ENCODE measurements at regions not wholly inside any gene's neighbourhood (a gene's known extent, or its start where the extent isn't known, plus 50 kb on each side); places are given as distances from the start of the nearest gene placed in this dataset.
A peak's percentile ranks its signal among the peaks of the same experiment; 100 is the strongest.
"Not testable (repeated sequence)": the region's sequence is repeated elsewhere in the genome, so short reads cannot be mapped to it uniquely, and the experiment has no call there.

DNA sequence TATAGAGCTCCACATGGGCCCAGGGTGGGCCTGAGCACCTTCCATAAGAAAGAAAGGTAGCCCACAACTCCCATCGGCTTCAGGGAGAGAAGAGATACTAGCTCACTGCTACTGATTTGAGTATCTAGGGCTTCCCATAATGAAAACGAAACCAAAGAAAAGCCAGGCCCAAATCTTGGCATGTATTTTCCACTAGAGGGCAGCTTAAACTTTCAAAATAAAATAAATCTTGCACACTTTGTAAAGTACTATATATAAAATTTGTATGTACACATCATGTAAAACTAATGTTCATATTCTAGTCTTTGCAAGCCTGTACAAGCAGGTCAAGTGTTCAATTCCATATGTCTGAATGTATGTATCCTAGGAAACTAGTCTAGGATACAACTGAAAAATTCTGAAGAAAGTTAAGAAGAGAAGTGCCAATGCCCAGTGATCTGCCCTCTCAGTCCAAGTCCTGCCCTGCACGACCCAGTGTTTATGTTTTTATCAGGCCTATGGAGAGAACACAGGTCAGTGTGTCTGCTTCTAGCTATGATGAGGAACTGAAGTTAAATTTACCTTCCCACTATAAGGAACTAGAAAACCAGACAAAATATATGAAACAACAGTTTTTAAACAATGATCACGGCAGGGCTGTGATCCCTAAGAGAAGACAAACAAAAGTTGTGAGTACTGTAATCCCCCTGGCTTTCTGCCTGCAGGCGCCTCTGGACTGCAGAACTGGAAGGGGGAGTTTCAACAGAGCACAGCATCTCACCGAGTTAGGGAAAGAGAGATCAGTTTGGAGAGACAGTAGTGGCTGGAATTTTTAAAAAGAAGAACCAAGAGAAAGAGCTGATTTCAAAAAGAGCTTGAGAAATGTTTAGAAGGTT is 475.7 kb downstream of the UQCRFS1 start:
- peak; percentile 20 for DNase-seq (ENCODE audit: low read depth)

DNA sequence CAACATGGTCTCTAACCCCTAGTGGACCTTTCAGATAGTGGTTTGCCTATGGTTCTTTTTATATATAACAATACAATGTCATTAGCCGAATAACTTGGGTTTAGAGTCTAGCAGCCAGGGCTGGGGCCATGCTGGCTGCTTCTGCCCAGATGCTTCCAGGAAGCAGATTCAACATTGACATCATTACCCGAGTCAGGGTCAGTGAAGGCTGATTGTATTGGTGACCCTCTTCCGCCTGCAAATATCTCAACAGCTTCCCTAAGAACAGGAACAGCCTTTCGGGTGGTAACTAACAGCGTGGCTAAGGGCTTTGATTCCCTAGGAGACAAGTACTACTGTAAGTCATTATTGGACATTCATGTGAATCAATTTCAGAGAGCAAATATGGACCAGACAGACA is 476.4 kb downstream of the UQCRFS1 start:
- DNase-seq (ENCODE audit: low read depth): no peak

DNA sequence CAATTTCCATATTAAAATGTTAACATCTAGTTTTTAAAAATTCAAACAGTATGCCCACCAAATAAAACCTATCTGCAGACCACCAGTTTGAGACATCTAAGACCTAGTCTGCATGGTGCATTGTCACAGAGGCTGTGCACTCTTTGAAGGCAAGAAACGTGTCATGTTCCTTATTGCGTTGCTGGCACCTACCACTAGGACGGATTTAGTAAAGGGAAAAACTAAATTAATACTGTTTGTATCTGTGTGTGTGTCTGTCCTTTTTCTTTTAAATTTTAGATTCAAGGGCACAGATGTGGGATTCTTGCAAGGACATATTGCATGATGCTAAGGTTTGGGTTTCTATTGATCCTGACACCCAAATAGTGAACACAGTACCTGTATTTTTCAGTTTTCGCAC is 481.4 kb downstream of the UQCRFS1 start:
- no peak for DNase-seq (ENCODE audit: low read depth)

DNA sequence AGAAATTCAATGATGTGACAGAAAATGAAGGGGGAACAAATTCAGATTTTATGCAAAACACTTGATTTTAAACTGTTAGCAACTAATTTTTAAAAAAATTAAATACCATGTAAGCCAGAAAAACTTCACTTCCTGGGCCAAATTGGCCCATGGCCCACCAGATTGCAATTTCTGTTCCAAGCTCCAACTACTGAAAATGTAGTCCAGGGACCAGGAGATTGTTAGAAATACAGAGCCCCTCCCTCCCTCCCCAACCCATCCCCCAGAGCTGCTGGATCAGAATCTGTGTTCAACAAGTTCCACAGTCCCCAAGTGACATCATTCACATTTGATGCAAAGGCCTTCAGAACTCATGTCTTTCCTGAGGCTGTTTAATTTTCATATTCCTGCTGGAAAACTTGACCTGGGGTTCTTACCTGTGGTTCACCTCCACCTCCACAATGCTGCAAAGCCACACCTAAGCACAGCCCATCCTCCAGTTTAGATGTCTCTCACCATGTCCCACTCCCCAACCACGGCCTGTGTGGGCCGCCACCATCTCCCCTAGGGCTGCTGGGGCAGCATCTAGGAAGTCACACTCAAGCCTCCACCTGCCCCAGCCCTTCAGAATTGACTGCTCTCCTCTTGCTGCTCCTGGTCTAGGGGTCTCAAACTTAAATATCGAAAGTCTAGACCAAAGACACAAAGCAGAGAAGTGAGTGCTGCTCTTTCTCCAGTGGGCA is 482.0 kb downstream of the UQCRFS1 start:
- no peak for DNase-seq (ENCODE audit: low read depth)

DNA sequence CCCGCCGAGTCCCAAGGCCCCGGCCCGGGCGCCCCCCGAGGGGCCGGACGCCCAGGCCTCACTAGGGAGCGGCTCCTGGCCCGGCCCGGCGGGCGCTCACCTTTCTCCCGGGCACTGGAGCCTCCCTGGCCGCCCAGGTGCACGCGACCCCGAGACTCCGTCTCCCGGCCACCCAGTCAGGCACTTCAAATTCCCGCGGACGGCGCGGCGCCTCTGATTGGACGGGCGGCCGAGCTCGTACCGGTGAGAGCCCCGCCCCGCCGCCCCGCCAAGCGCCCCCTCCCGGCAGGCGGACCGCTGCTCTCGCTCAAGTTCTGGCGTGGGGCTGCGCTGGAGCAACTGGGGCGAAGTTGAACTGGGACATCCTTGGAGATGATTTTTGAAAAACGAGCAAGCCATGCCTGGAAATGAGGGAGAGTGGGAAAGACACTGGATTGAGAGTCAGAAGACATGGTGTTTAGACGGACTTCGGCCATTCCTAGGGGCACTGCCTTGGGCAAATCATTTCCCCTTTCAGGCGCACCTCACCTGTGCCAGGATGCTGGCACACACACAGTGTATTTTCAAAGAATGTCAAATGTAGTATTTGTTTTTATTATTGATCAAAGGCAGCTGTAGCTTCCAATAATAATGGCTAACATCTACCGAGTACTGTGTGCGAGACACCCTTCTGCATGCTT is 485.3 kb downstream of the UQCRFS1 start:
- DNase-seq (ENCODE audit: low read depth): no peak

DNA sequence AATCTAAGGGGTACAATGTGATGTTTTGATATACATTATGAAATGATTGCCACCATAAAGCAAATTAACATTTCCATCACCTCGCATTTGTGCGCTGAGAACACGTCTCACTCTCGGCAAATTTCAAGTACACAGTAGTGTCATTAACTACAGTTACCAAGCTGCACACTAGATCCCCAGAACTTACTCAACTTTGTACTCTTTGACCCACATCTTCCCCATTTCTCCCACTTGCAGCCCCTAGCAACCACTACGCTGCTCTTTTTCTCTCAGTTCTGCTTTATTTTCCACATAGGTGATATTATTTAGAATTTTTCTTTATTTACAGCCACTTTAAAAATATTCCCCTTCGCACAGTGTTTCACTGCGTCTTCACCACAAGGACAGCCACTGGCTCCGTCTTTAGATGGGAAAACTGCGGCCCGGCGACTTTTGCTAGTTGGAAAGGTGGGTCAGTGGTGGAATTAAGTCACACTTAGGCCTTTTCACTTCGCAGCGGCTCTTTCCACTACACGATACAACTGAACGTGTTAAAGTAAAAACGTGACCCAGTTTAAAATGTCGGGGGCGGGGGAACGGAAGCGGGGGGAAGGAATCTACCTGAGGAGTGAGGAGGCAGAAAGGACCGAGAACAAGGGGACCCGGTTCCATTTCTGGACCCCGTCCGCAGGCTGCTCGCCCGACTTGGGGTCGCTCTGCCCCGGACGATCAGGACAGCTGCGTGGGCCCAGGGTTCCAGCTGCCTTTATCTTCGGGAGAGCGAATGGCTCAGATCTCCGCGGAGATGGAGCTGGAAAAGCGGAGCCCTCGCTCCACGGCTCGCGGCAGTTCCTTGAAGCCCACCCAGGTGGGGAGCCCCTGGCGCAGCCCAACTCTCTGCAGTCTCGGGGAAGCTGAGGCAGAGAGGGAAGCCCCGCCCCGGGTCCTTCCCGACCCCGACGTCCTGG is 486.1 kb downstream of the UQCRFS1 start:
- DNase-seq (ENCODE audit: low read depth): no peak

DNA sequence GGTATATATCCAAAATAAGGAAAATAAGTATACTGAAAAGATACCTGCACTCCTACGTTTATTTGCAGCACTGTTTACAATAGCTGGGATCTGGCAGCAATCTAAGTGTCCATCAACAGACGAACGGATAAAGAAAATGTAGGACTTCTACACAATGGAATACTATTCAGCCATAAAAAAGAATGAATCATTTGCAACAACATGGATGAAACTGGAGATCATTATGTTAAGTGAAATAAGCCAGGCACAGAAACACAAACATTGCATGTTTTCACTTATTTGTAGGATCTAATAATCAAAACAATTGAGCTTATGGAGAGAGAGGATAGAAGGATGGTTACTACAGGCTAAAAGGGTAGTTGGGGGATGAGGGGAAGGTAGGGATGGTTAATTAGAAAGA is 494.0 kb downstream of the UQCRFS1 start:
- no peak for DNase-seq (ENCODE audit: low read depth)

DNA sequence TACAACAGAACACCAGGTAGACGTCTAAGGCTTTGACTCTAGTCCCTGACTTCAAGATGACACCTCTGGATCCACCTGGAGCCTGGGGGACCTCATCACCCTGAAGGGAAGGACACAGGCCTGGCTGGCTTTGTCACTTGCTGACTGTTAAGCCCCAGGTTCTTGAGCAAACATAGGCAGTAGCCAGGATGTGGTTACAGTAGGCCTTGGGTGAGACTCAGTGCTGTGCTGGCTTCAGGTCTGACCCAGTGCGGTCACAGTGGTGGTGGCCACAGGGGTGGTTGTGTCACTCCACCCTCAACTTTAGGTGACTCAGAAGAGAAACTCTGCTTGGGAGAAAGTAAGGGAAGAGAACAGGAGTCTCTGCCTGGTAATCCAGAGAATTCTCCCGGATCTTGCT is 497.8 kb downstream of the UQCRFS1 start:
- no peak for DNase-seq (ENCODE audit: low read depth)

DNA sequence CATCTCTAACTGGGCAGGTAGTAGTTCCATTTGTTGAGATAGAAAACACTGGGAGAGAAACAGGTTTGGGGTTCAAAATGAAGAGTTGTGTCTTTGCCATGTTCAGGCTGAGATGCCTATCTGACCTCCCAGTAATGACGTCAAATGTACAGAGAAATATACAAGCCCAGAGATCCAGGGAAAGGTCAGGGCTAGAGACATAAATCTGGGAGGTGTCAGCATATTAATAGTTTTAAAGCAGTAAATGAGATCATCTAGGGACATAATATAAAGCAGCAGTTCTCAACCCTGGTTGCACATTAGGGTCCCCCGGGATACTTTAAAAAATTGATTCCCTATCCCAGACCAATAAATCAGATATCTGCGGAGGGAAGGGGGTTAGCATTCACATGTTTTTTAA is 501.5 kb downstream of the UQCRFS1 start:
- no peak for DNase-seq (ENCODE audit: low read depth)

DNA sequence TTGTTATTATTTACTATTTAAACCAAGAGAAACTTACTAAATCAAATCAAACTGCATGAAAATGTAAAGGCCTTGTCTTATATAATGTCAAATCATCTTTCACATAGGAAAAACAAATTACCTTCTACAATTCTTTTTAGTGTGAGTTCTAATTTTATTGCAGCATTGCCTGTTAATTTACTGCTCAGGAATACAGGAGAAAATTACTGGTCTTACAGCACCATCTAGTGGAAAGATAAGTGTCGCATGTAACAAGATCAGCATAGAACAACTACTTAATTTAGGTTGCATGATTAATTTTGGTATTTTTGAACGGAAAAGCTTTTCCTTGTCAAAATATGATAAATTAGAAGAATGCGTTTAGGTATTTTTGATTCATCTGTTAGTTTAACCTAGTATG is 502.7 kb downstream of the UQCRFS1 start:
- peak; percentile 66 for DNase-seq (ENCODE audit: low read depth)

DNA sequence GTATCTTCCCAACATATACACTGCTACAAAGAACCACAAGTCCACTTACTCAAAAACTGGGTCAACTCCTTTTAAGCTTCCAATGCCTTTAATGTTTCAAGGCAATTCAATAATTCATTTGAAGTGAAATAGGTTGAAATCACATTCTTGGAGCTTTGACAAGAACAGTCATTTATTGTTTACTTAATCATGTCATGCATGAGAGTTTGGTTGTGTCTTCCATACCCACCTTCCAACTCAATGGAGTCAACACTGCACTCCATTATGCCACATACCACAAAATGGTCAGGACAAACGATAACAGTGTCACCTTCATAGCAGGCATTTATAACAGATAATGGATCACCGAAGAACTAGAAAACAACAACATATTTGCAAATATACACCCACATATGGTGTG is 506.3 kb downstream of the UQCRFS1 start:
- DNase-seq (ENCODE audit: low read depth): no peak

DNA sequence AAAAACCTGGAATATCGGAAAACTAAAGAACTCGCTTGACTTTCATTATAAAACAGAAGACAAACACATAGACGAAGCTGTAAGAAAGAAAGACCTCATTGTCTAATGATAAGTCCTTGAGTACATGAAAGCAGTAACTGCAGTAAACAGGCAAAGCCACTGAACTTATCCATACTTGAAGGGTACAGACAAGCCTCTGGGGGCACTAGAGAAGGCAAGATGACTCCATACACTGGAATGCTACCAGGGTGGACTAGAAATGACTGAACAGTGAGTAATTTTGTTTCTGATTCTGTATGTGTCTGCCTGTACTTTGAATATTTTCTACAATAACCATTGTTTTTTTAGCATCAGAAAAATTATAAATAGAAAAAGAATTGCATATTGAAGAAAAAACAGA is 507.9 kb downstream of the UQCRFS1 start:
- peak; percentile 50 for DNase-seq (ENCODE audit: low read depth)

DNA sequence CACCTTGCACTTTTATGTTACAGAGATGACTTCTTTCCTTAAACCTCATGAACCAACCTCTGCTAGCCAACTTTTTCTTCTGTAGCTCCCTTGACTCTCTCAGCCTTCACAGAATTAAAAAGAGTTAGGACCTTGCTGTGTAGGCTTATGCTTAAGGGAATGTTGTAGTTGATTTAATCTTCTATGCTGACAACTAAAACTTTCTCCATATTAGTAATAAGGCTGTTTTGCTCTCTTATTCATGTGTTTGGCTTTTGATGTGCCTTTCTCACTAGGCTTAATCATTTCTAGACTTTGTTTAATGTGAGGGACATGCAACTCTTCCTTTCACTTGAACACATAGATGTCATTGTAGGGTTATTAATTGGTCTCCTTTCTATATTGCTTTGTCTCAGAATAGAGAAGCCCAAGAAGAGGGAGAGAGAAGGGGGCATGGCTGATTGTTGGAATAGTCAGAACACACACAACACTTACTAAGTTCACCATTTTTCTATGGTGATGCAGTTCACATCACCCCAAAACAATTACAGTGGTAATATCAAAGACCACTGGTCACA is 509.5 kb downstream of the UQCRFS1 start:
- no peak for DNase-seq (ENCODE audit: low read depth)

- no peak for DNase-seq (ENCODE audit: low read depth)
Measured at GRCh38 chr19:28701491-28701890, 511.5 kb downstream of the UQCRFS1 start.

- DNase-seq (ENCODE audit: low read depth): no peak
Measured at GRCh38 chr19:28700176-28700575, 512.8 kb downstream of the UQCRFS1 start.

DNA sequence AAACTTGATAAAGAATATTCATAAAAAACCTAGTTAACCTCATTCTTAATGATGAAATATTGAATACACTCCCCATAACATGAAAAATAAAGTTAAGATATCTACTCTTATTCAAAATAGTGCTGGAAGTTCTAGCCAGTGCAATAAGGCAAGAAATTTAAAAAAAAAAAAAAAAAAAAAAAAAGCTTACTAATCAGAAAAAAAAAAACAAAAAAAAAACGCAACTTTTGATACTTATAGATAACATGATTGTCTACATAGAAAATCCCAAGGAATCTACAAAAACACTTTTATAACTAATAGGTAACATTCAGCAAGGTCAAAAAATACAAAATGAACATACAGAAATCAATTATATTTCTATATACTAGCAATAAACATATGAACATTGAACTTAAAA is 515.6 kb downstream of the UQCRFS1 start:
- no peak for DNase-seq (ENCODE audit: low read depth)

DNA sequence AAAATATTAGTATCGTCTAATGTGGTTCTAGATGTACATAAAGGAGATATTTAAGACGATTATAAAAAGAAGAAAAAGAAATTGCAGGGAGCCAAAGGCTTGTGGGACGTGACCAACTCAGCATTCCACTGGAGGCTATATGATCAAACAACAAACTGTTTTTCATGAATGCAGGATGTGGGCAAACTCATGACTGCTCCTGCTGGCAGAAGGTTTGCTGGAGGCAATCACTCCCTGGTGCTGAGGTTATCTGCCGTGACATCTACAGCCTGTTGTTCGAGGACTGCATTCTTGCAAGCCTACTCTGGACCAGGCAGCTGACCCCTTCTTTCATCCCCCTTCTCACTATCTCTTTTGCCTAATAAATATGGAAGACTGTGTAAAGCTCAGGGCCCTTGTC is 518.1 kb downstream of the UQCRFS1 start:
- no peak for DNase-seq (ENCODE audit: low read depth)

GRCh38 chr19:28691683-28692082 is 521.3 kb downstream of the UQCRFS1 start:
- DNase-seq (ENCODE audit: low read depth): no peak

DNA sequence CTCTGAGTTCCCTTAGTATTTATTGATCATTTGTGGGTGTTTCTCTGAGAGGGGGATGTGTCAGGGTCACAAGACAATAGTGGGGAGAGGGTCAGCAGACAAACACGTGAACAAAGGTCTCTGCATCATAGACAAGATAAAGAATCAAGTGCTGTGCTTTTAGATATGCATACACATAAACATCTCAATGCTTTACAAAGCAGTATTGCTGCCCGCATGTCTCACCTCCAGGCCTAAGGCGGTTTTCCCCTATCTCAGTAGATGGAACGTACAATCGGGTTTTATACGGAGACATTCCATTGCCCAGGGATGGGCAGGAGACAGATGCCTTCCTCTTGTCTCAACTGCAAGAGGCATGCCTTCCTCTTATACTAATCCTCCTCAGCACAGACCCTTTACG is 523.5 kb downstream of the UQCRFS1 start:
- not testable (repeated sequence) for DNase-seq (ENCODE audit: low read depth)

DNA sequence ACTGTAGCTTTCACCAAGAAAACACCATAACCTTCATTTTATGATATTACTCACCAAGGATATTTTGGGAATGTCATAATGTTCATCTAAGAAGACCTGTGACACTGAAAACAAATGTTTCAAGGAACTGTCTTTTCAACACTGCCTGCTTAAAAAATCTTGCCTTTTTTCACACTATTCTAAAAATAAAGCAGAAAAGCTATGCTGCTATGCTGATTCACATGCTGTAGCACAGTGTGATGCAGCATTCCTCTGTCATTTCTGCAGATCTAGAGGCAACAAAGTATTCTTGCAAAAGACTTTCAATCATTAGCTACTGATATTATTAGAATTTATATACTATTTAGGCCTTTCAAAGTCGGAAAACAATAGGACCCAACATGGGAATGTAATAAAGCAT is 525.7 kb downstream of the UQCRFS1 start:
- no peak for DNase-seq (ENCODE audit: low read depth)

GRCh38 chr19:28686756-28687155 is 526.2 kb downstream of the UQCRFS1 start:
- no peak for DNase-seq (ENCODE audit: low read depth)

DNA sequence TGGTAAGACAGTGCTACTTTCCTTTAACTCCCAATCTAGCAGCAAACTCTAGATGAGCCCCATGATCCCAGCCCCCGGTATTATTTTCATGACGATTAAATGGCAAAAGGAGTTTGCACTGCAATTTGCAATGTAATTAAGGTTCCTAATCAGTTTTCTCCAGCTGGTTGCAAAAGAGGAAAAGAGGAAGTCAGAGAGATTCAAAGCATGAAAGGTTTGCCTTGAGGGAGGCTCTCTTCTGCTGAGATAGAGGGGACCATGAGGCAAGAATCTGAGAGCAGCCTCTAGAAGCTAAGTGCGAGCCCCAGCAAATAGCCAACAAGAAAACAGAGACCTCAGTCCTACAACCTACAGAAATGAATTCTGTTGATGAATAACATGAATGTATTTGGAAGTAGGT is 527.1 kb downstream of the UQCRFS1 start:
- no peak for DNase-seq (ENCODE audit: low read depth)
